Keratinocyte (primary cell): ENCODE measurements at regions not wholly inside any gene's neighbourhood (a gene's known extent, or its start where the extent isn't known, plus 50 kb on each side); places are given as distances from the start of the nearest gene placed in this dataset.
A peak's percentile ranks its signal among the peaks of the same experiment; 100 is the strongest.

Experiments used
- DNase-seq: peaks from one replicate; pipeline ENCODE4 v3.0.0-alpha.2; 2011; ENCODE audit warnings: low read depth, missing footprints, low spot score
- FAIRE-seq: peaks from 2 replicates; lab custom pipeline; 2011; peaks lifted over from hg19 to GRCh38; lab: Jason Lieb, UNC
- H2AFZ ChIP-seq: 2 replicates; pipeline ENCODE4 v1.6.0; 2012; ENCODE audit warnings: low read length, control low read depth, inconsistent platforms; ENCODE audit not compliant: control insufficient read depth
- H3K27ac ChIP-seq: 2 replicates; pipeline ENCODE4 v1.5.1; 2011; ENCODE audit warnings: low read length; ENCODE audit not compliant: control insufficient read depth, insufficient read depth
- H3K27me3 ChIP-seq: 3 replicates; pipeline ENCODE4 v1.6.0; 2011; ENCODE audit warnings: low read length; ENCODE audit not compliant: control insufficient read depth, insufficient read depth; ENCODE audit errors: extremely low read depth
- H3K36me3 ChIP-seq, 2 experiments: 2 replicates in 1 of 2; 3 replicates in 1 of 2; pipeline ENCODE4 v1.5.1; 2011; ENCODE audit warnings: low read length in 2 of 2, mild to moderate bottlenecking in 1 of 2; ENCODE audit not compliant: control insufficient read depth in 2 of 2, insufficient read depth in 2 of 2; ENCODE audit errors: extremely low read depth in 1 of 2
- H3K4me1 ChIP-seq: 3 replicates; pipeline ENCODE4 v1.5.1; 2011; ENCODE audit warnings: low read length; ENCODE audit not compliant: control insufficient read depth, insufficient read depth; ENCODE audit errors: extremely low read depth
- H3K4me2 ChIP-seq: 3 replicates; pipeline ENCODE4 v1.6.0; 2011; ENCODE audit warnings: low read depth, low read length; ENCODE audit not compliant: control insufficient read depth, insufficient read depth; ENCODE audit errors: extremely low read depth
- H3K4me3 ChIP-seq, 3 experiments: fragments of 200-600 bp in 1 of 3; sonication (generic) in 1 of 3; 2 replicates in 2 of 3; 3 replicates in 1 of 3; pipeline ENCODE4 v1.5.1; 2011 to 2016; ENCODE audit warnings: low read length in 3 of 3, mild to moderate bottlenecking in 3 of 3, control low read depth in 2 of 3, inconsistent platforms in 1 of 3, low read depth in 1 of 3, mixed read lengths in 1 of 3, mixed run types in 1 of 3, moderate library complexity in 1 of 3; ENCODE audit not compliant: control insufficient read depth in 2 of 3, insufficient read depth in 2 of 3; ENCODE audit errors: extremely low read depth in 1 of 3
- H3K79me2 ChIP-seq: 2 replicates; pipeline ENCODE4 v1.6.0; 2012; ENCODE audit warnings: low read length; ENCODE audit not compliant: control insufficient read depth, insufficient read depth
- H3K9ac ChIP-seq: 3 replicates; pipeline ENCODE4 v1.6.0; 2011; ENCODE audit warnings: low read length; ENCODE audit not compliant: control insufficient read depth, insufficient read depth; ENCODE audit errors: extremely low read depth
- H3K9me1 ChIP-seq: 3 replicates; pipeline ENCODE4 v1.6.0; 2011; ENCODE audit warnings: low read length; ENCODE audit not compliant: control insufficient read depth, insufficient read depth; ENCODE audit errors: extremely low read depth
- H3K9me3 ChIP-seq: 2 replicates; pipeline ENCODE4 v1.5.1; 2012; ENCODE audit warnings: low read depth, low read length; ENCODE audit not compliant: control insufficient read depth
- H4K20me1 ChIP-seq: 3 replicates; pipeline ENCODE4 v1.6.0; 2011; ENCODE audit warnings: low read length; ENCODE audit not compliant: control insufficient read depth, insufficient read depth; ENCODE audit errors: extremely low read depth
- CTCF ChIP-seq, 3 experiments: IDR thresholded peaks in 1 of 3; conservative IDR thresholded peaks in 1 of 3; optimal IDR thresholded peaks in 1 of 3; 2 replicates in 2 of 3; 3 replicates in 1 of 3; pipeline versions ENCODE3 to v1.5.1; 2011; ENCODE audit warnings: low read length in 3 of 3, mild to moderate bottlenecking in 3 of 3, moderate library complexity in 2 of 3, control low read depth in 1 of 3, inconsistent platforms in 1 of 3; ENCODE audit not compliant: insufficient read depth in 2 of 3; ENCODE audit errors: extremely low read depth in 1 of 3
- EZH2 ChIP-seq: IDR thresholded peaks from one replicate; pipeline ENCODE4 v1.6.1; 2012; ENCODE audit warnings: inconsistent platforms, mild to moderate bottlenecking, low read length, moderate library complexity
- dilution Hi-C: fragments of 300-500 bp; cut with MboI; formaldehyde crosslinking; loops from one replicate; pipeline ENCODE4 v1.7.0; 2020; ENCODE audit warnings: low sequenced_read_pairs; ENCODE audit not compliant: extremely low pct_ligation_motif_present

- no peak overlapping the region for H3K4me3 ChIP-seq
- H3K36me3 ChIP-seq, result no peaks in the 10 kb centered on the region
- no peaks in the 10 kb centered on the region for H4K20me1 ChIP-seq
- no peaks in the 10 kb centered on the region for H3K27me3 ChIP-seq
- H3K9me3 ChIP-seq, result no peaks in the 10 kb centered on the region
- peaks cover 4% of the 10 kb centered on the region for H3K4me1 ChIP-seq
- no peak overlapping the region for H3K27ac ChIP-seq
- no peak overlapping the region for H3K4me2 ChIP-seq
- TF ChIP-seq CTCF (optimal IDR thresholded peaks at IDR 0.05 in 1 of 3, IDR thresholded peaks at IDR 0.05 in 1 of 3, conservative IDR thresholded peaks at IDR 0.05 in 1 of 3; ENCODE audit: extremely low read depth in 1 of 3, insufficient read depth in 2 of 3, low read length in 3 of 3) (no peak), EZH2 (no peak)
- H3K9me1 ChIP-seq, result no peaks in the 10 kb centered on the region
- H3K9ac ChIP-seq, result no peak overlapping the region
- no peak overlapping the region for H2AFZ ChIP-seq
- FAIRE-seq, result no peak
- H3K79me2 ChIP-seq, result no peaks in the 10 kb centered on the region
- no peak for DNase-seq
- dilution Hi-C loops, result no loop called here
These were observed 201.9 kb downstream of the PLPP3 start for GRCh38 chr1:56377431-56377830.

GRCh38 chr1:56376188-56376984 is 203.0 kb downstream of the PLPP3 start:
- Histone ChIP-seq H3K4me2 (peak overlapping the region; percentile 44), H3K27me3 (no peaks in the 10 kb centered on the region), H2AFZ (no peak overlapping the region), H4K20me1 (no peaks in the 10 kb centered on the region), H3K4me3 (no peak overlapping the region), H3K27ac (no peak overlapping the region), H3K79me2 (no peaks in the 10 kb centered on the region), H3K9me3 (no peaks in the 10 kb centered on the region), H3K9me1 (no peaks in the 10 kb centered on the region), H3K36me3 (no peaks in the 10 kb centered on the region), H3K4me1 (peaks cover 4% of the 10 kb centered on the region), H3K9ac (no peak overlapping the region)
- FAIRE-seq (peak; percentile 76), DNase-seq (peak; percentile 9)
- dilution Hi-C loops, result no loop called here
- no peak for TF ChIP-seq EZH2
- TF ChIP-seq CTCF (optimal IDR thresholded peaks at IDR 0.05 in 1 of 3, IDR thresholded peaks at IDR 0.05 in 1 of 3, conservative IDR thresholded peaks at IDR 0.05 in 1 of 3; ENCODE audit: extremely low read depth in 1 of 3, insufficient read depth in 2 of 3, low read length in 3 of 3), result no peak
